Neural cell (in vitro differentiated cells): ENCODE measurements at regions not wholly inside any gene's neighbourhood (a gene's known extent, or its start where the extent isn't known, plus 50 kb on each side); places are given as distances from the start of the nearest gene placed in this dataset.

Experiments
- H2AFZ ChIP-seq: fragments of 200-600, 300-800 bp; sonication (generic), shearing (Covaris generic); 2 replicates; pipeline ENCODE4 v1.6.0; 2014; ENCODE audit warnings: low read depth, mild to moderate bottlenecking, antibody characterized with exemption, low read length, moderate library complexity
- H3F3A ChIP-seq: fragments of 200-600 bp; shearing (Covaris generic); 2 replicates; pipeline ENCODE4 v1.6.1; 2016; ENCODE audit warnings: mild to moderate bottlenecking, moderate library complexity, mixed read lengths, antibody characterized with exemption, low read length; ENCODE audit not compliant: insufficient read depth, poor library complexity, severe bottlenecking
- H3K27ac ChIP-seq: fragments of 200-600, 300-800 bp; sonication (generic), shearing (Covaris generic); 2 replicates; pipeline ENCODE4 v1.5.1; 2014; ENCODE audit warnings: mild to moderate bottlenecking, low read length, moderate library complexity
- H3K27me3 ChIP-seq: fragments of 300-800, 200-600 bp; sonication (generic), shearing (Covaris generic); 2 replicates; pipeline ENCODE4 v1.6.0; 2014; ENCODE audit warnings: mild to moderate bottlenecking, low read depth, low read length, moderate library complexity; ENCODE audit not compliant: insufficient read depth
- H3K36me3 ChIP-seq: fragments of 300-800, 200-600 bp; sonication (generic), shearing (Covaris generic); 2 replicates; pipeline ENCODE4 v1.5.1; 2014; ENCODE audit warnings: mild to moderate bottlenecking, antibody characterized with exemption, low read length, moderate library complexity; ENCODE audit not compliant: insufficient read depth
- H3K4me2 ChIP-seq: fragments of 300-800, 200-600 bp; sonication (generic), shearing (Covaris generic); 2 replicates; pipeline ENCODE4 v1.6.0; 2014; ENCODE audit warnings: mild to moderate bottlenecking, low read length
- H3K4me3 ChIP-seq: fragments of 300-800, 200-600 bp; sonication (generic), shearing (Covaris generic); 2 replicates; pipeline ENCODE4 v1.5.1; 2014; ENCODE audit warnings: mild to moderate bottlenecking, low read length, moderate library complexity
- H3K79me2 ChIP-seq: fragments of 200-600 bp; shearing (Covaris generic); replicated peaks from 2 replicates; pipeline ENCODE4 v1.6.0; 2014; ENCODE audit warnings: mild to moderate bottlenecking, low read length, moderate library complexity; ENCODE audit not compliant: insufficient read depth
- H3K9ac ChIP-seq: fragments of 300-800, 200-600 bp; sonication (generic), shearing (Covaris generic); 2 replicates; pipeline ENCODE4 v1.6.1; 2016; ENCODE audit warnings: mild to moderate bottlenecking, low read length, mixed read lengths
- H3K9me2 ChIP-seq: fragments of 200-600 bp; shearing (Covaris generic); 2 replicates; pipeline ENCODE4 v1.6.1; 2016; ENCODE audit warnings: mild to moderate bottlenecking, low read length, mixed read lengths; ENCODE audit not compliant: insufficient read depth
- H3K9me3 ChIP-seq: fragments of 200-600, 300-800 bp; sonication (generic), shearing (Covaris generic); 2 replicates; pipeline ENCODE4 v1.6.1; 2016; ENCODE audit warnings: mild to moderate bottlenecking, mixed run types, low read length, moderate library complexity, mixed read lengths
- H4K20me1 ChIP-seq: fragments of 200-600 bp; shearing (Covaris generic); 2 replicates; pipeline ENCODE4 v1.6.1; 2016; ENCODE audit warnings: mild to moderate bottlenecking, mixed run types; ENCODE audit not compliant: insufficient read depth
- EP300 ChIP-seq: fragments of 450-650 bp; conservative IDR thresholded peaks from 2 replicates; pipeline ENCODE4 v1.6.1; 2014; ENCODE audit warnings: antibody characterized with exemption, mild to moderate bottlenecking, moderate library complexity; ENCODE audit not compliant: poor library complexity, severe bottlenecking
- EZH2 ChIP-seq: fragments of 200-600, 300-800 bp; shearing (Covaris generic), sonication (generic); IDR thresholded peaks from 2 replicates; pipeline ENCODE4 v1.6.1; 2014; ENCODE audit warnings: antibody characterized with exemption, low read length, borderline replicate concordance, mild to moderate bottlenecking; ENCODE audit not compliant: insufficient read depth, poor library complexity, severe bottlenecking
- MXI1 ChIP-seq: fragments of 450-650 bp; conservative IDR thresholded peaks from 2 replicates; pipeline ENCODE4 v1.6.1; 2014; ENCODE audit warnings: antibody characterized with exemption, mild to moderate bottlenecking; ENCODE audit not compliant: poor library complexity, severe bottlenecking
- POLR2AphosphoS5 ChIP-seq: IDR thresholded peaks from 2 replicates; pipeline ENCODE4 v1.6.1; 2012
- RAD21 ChIP-seq: fragments of 450-650 bp; conservative IDR thresholded peaks from 2 replicates; pipeline ENCODE4 v1.6.1; 2014; ENCODE audit warnings: antibody characterized with exemption, mild to moderate bottlenecking, moderate library complexity
- REST ChIP-seq: IDR thresholded peaks from 2 replicates; pipeline ENCODE4 v1.6.1; 2012; ENCODE audit warnings: borderline replicate concordance
- SMC3 ChIP-seq: fragments of 450-650 bp; conservative IDR thresholded peaks from 2 replicates; pipeline ENCODE4 v1.6.1; 2014; ENCODE audit warnings: antibody characterized with exemption, mild to moderate bottlenecking, moderate library complexity; ENCODE audit not compliant: poor library complexity
- TAF1 ChIP-seq: IDR thresholded peaks from 2 replicates; pipeline ENCODE4 v1.6.1; 2012; ENCODE audit warnings: low read depth
- TF ChIP-seq, protein P1 (sequence below): fragments of 450-650 bp; IDR thresholded peaks from 2 replicates; pipeline ENCODE4 v1.5.1; 2014; ENCODE audit warnings: antibody characterized with exemption, mild to moderate bottlenecking, moderate library complexity; ENCODE audit not compliant: poor library complexity, severe bottlenecking

DNA sequence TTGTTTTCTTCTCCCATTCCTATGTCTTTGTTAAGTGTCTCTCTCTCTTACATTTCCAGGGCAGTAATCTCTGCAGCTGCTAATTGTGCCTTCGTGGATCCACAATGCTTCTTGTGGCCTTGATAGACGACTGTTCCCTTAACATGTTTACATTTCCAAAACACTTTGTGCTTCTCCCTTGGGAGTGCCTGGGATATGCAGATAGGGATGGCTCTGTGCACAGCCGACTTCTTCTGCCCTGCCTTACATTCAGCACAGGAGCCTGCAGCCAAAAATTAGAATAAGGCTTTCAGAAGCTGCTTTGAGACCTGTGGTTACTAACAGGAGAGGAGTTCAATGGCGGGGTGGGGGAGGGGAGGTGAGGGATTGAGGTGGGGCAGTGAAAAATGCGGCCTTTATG is 328.9 kb downstream of the TDRD15 start:
- Histone ChIP-seq H3K36me3 (no peaks in the 10 kb centered on the region), H3K79me2 (no peaks in the 10 kb centered on the region), H2AFZ (no peak overlapping the region), H3K27ac (no peak overlapping the region), H4K20me1 (no peaks in the 10 kb centered on the region), H3K4me3 (no peak overlapping the region), H3K27me3 (no peaks in the 10 kb centered on the region), H3K9ac (no peak overlapping the region), H3K9me2 (no peaks in the 10 kb centered on the region), H3K9me3 (no peaks in the 10 kb centered on the region), H3F3A (no peaks in the 10 kb centered on the region), H3K4me2 (no peak overlapping the region)
- TF ChIP-seq TAF1, result no peak
- TF ChIP-seq RAD21, result no peak
- TF ChIP-seq EZH2, result no peak
- no peak for TF ChIP-seq POLR2AphosphoS5
- no peak for TF ChIP-seq EP300
- TF ChIP-seq REST, result no peak
- TF ChIP-seq MXI1, result no peak
- TF ChIP-seq, protein P1, sequence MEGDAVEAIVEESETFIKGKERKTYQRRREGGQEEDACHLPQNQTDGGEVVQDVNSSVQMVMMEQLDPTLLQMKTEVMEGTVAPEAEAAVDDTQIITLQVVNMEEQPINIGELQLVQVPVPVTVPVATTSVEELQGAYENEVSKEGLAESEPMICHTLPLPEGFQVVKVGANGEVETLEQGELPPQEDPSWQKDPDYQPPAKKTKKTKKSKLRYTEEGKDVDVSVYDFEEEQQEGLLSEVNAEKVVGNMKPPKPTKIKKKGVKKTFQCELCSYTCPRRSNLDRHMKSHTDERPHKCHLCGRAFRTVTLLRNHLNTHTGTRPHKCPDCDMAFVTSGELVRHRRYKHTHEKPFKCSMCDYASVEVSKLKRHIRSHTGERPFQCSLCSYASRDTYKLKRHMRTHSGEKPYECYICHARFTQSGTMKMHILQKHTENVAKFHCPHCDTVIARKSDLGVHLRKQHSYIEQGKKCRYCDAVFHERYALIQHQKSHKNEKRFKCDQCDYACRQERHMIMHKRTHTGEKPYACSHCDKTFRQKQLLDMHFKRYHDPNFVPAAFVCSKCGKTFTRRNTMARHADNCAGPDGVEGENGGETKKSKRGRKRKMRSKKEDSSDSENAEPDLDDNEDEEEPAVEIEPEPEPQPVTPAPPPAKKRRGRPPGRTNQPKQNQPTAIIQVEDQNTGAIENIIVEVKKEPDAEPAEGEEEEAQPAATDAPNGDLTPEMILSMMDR, result no peak

DNA sequence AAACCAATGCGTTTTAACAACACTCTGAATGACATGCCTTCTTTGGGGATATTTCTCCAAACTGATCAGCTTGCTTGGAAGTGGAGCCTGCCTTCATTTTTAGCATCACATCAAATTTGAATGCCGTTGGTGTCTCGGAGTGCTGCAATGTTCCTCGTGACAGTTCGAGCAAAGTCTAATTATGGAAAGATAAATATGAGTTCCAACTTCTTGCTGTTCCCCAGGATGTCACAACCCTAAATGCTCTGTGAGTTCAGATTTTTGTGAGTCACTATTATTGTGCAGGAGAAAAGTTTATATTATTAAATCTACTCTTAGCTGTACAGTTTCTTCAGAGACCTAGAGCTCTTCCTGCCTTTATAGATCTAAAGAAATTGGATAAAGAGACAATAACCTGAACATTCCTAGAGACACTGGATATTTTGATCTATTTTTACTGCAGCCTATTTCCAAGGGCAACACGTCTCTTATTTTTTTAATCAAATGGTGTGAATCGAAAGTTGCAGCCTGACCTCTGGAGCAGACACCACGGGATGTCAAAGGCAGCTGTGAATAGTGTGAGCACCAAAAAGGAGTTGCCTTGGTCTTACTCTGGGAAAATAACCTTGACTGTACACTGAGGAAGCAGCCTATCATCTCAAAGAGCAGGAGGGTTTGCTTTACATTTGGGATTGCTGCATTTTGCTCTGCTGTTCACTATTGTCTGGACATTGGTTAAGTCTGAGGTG is 330.1 kb downstream of the TDRD15 start:
- Histone ChIP-seq H3K27ac (no peak overlapping the region), H3K27me3 (no peaks in the 10 kb centered on the region), H3K4me2 (no peak overlapping the region), H3K79me2 (no peaks in the 10 kb centered on the region), H3K36me3 (no peaks in the 10 kb centered on the region), H2AFZ (no peak overlapping the region), H3K9ac (no peak overlapping the region), H3K4me3 (no peak overlapping the region), H3K9me2 (no peaks in the 10 kb centered on the region), H4K20me1 (no peaks in the 10 kb centered on the region), H3K9me3 (no peaks in the 10 kb centered on the region), H3F3A (no peaks in the 10 kb centered on the region)
- TF ChIP-seq REST (no peak), EZH2 (no peak), RAD21 (no peak), EP300 (no peak), POLR2AphosphoS5 (no peak), MXI1 (no peak), SMC3 (no peak), TAF1 (no peak)
- TF ChIP-seq, protein P1, result no peak
